Common myeloid progenitor, CD34-positive (primary cell): ENCODE measurements at regions not wholly inside any gene's neighbourhood (a gene's known extent, or its start where the extent isn't known, plus 50 kb on each side); places are given as distances from the start of the nearest gene placed in this dataset.
"Not testable (repeated sequence)": the region's sequence is repeated elsewhere in the genome, so short reads cannot be mapped to it uniquely, and the experiment has no call there.

Experiments
- CTCF ChIA-PET: fragments of 350-600 bp; sonication (Branson Sonifier 250); formaldehyde crosslinking; loops from one replicate; lab custom pipeline; 2021; ENCODE audit warnings: antibody characterized with exemption; lab: Charles Lee
- POLR2A ChIA-PET: fragments of 350-600 bp; sonication (Branson Sonifier 250); formaldehyde crosslinking; loops from one replicate; lab custom pipeline; 2021; ENCODE audit warnings: antibody characterized with exemption; lab: Charles Lee
- DNase-seq, 3 donors: peaks; one replicate each; pipeline versions ENCODE4 v3.0.0 to v3.0.0-alpha.2; 2013
- H3K27ac ChIP-seq, 2 experiments: 1 replicate in 1 of 2; 2 replicates in 1 of 2; pipeline ENCODE4 v1.7.0; 2013; ENCODE audit warnings: inconsistent platforms in 2 of 2, low read length in 2 of 2, mild to moderate bottlenecking in 2 of 2, low read depth in 1 of 2, moderate library complexity in 1 of 2; ENCODE audit not compliant: severe bottlenecking in 2 of 2, insufficient read depth in 1 of 2, poor library complexity in 1 of 2
- H3K27me3 ChIP-seq, 5 experiments: replicated peaks in 2 of 5; 1 replicate in 3 of 5; 2 replicates in 2 of 5; pipeline versions ENCODE4 v1.6.1 to v1.7.0; 2013; ENCODE audit warnings: low read length in 4 of 5, mild to moderate bottlenecking in 2 of 5, moderate library complexity in 2 of 5, inconsistent platforms in 1 of 5; ENCODE audit not compliant: insufficient read depth in 5 of 5, control insufficient read depth in 4 of 5
- H3K36me3 ChIP-seq, 4 experiments: 1 replicate in 2 of 4; 2 replicates in 2 of 4; pipeline versions ENCODE4 v1.6.1 to v1.7.0; 2013; ENCODE audit warnings: low read length in 3 of 4, control low read depth in 1 of 4, mild to moderate bottlenecking in 1 of 4; ENCODE audit not compliant: control insufficient read depth in 4 of 4, insufficient read depth in 4 of 4
- H3K4me1 ChIP-seq, 4 experiments: 1 replicate in 3 of 4; 2 replicates in 1 of 4; pipeline versions ENCODE4 v1.6.1 to v1.7.1; 2013; ENCODE audit warnings: low read length in 3 of 4, mild to moderate bottlenecking in 3 of 4, control low read depth in 1 of 4, inconsistent platforms in 1 of 4, moderate library complexity in 1 of 4; ENCODE audit not compliant: control insufficient read depth in 4 of 4, insufficient read depth in 4 of 4; ENCODE audit errors: control extremely low read depth in 1 of 4
- H3K4me3 ChIP-seq, 7 experiments: 1 replicate in 4 of 7; 2 replicates in 3 of 7; pipeline versions ENCODE4 v1.5.1 to v1.7.0; 2013; ENCODE audit warnings: mild to moderate bottlenecking in 7 of 7, low read length in 6 of 7, moderate library complexity in 6 of 7, inconsistent platforms in 2 of 7, low read depth in 2 of 7, control low read depth in 1 of 7; ENCODE audit not compliant: insufficient read depth in 4 of 7, control insufficient read depth in 1 of 7; ENCODE audit errors: extremely low read depth in 1 of 7
- H3K9me3 ChIP-seq, 5 experiments: 1 replicate in 4 of 5; 2 replicates in 1 of 5; pipeline versions ENCODE4 v1.6.1 to v1.7.1; 2013; ENCODE audit warnings: low read length in 4 of 5, mild to moderate bottlenecking in 2 of 5, inconsistent platforms in 1 of 5, low read depth in 1 of 5, moderate library complexity in 1 of 5; ENCODE audit not compliant: control insufficient read depth in 4 of 5, insufficient read depth in 2 of 5; ENCODE audit errors: control extremely low read depth in 1 of 5
- WGBS: methylation state at CpG from one replicate; pipeline ENCODE4 v1.1.5; 2013; ENCODE audit not compliant: insufficient coverage; 5-methylcytosine and 5-hydroxymethylcytosine counted together

GRCh38 chr11:35046681-35047080, 92.3 kb upstream of the CD44 start:
- CTCF ChIA-PET = interaction anchor here (1.0 to 3.1 kb wide), 10 partner anchors 11 to 97 kb away, joined by 3 to 12 read pairs (median 4); partner anchors contain the start of gene CD44
- Histone ChIP-seq H3K36me3 (no peaks in the 10 kb centered on the region), H3K9me3 (peaks cover 0 to 8% (median 0%) of the 10 kb centered on the region in 5 experiments), H3K4me1 (peaks cover 35 to 84% (median 79%) of the 10 kb centered on the region in 4 experiments), H3K27ac (peak overlapping the region; percentile 4 to 83), H3K27me3 (no peaks in the 10 kb centered on the region), H3K4me3 (peak overlapping the region in 1 of 7 experiments; percentile 30)
- POLR2A ChIA-PET = interaction anchor here (0.6 to 2.7 kb wide), 3 partner anchors 11 to 258 kb away, joined by 3 to 15 read pairs (median 3); no protein-coding TSS in a partner anchor
- 100% methylated on average over 1 of the region's 1 CpG for WGBS
- no peak for DNase-seq

DNA sequence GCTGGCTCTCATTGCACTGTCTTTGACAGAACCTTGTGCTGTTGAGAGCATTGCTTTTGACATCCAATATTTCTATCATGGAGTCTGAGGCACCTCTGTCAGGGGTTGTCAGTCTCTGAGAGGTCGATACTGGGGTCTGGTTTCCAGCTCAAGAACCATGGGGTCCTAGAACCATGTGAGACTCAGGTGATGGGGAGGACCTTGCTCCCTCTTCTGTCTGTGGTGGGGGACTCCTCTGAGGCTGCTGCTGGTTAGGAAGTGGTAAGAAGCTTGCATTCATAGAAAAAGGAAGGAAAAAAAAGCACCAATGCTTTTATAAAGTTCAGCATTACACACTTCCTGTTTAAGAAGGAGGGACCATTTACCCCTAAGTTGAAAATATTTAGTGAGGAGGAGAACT, 91.8 kb upstream of the CD44 start:
- no peaks in the 10 kb centered on the region for H3K36me3 ChIP-seq
- peak overlapping the region in 1 of 7 experiments; percentile 30 for H3K4me3 ChIP-seq
- H3K4me1 ChIP-seq = peaks cover 38 to 83% (median 77%) of the 10 kb centered on the region in 4 experiments
- DNase-seq = peak; percentile 59 to 86 (median 81)
- CTCF ChIA-PET = interaction anchor here (1.0 to 3.1 kb wide), 11 partner anchors 12 to 97 kb away, joined by 3 to 12 read pairs (median 4); partner anchors contain the start of gene CD44
- H3K9me3 ChIP-seq = peaks cover 0 to 8% (median 0%) of the 10 kb centered on the region in 5 experiments
- 100% methylated on average over 1 of the region's 1 CpG for WGBS
- POLR2A ChIA-PET = interaction anchor here (0.6 kb wide), 1 partner anchor 257 kb away, joined by 3 read pairs; no protein-coding TSS in a partner anchor
- H3K27ac ChIP-seq = peak overlapping the region; percentile 4 to 83
- no peaks in the 10 kb centered on the region for H3K27me3 ChIP-seq

DNA sequence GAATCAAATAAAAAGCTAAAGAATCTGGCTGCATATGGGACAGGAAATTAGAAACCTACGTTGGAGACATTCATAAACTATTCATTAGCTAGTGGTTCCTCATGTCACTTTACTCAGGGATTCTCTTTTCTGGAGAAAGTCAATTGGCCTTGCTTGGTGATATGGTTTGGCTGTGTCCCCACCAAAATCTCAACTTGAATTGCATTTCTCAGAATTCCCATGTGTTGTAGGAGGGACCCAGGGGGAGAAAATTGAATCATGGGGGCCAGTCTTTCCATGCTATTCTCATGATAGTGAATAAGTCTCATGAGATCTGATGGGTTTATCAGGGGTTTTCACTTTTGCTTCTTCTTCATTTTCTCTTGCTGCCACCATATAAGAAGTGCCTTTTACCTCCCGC, 91.2 kb upstream of the CD44 start:
- WGBS = 80% methylated on average over 1 of the region's 2 CpGs
- Histone ChIP-seq H3K4me3 (no peak overlapping the region), H3K27me3 (no peaks in the 10 kb centered on the region), H3K36me3 (no peaks in the 10 kb centered on the region), H3K27ac (peak overlapping the region in 1 of 2 experiments; percentile 29), H3K4me1 (peaks cover 38 to 80% (median 73%) of the 10 kb centered on the region in 4 experiments), H3K9me3 (peaks cover 0 to 8% (median 0%) of the 10 kb centered on the region in 5 experiments)
- ChIA-PET POLR2A (no interaction called here), CTCF (interaction anchor here (1.0 to 3.1 kb wide), 10 partner anchors 11 to 96 kb away, joined by 3 to 12 read pairs (median 4); partner anchors contain the start of gene CD44)
- DNase-seq = no peak

DNA sequence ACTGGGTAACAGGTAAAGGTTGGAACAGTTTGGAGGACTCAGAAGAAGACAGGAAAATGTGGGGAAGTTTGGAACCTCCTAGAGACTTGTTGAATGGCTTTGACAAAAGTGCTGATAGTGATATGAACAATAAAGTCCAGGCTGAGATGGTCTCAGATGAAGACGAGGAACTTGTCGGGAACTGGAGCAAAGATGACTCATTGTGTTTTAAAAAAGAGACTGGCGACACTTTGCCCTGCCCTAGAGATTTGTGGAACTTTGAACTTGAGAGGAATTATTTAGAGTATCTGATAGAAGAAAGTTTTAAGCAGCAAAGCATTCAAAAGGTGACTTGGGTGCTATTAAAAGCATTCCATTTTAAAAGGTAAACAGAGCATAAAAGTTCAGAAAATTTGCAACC, 90.6 kb upstream of the CD44 start:
- POLR2A ChIA-PET = not testable (repeated sequence)
- CTCF ChIA-PET = interaction anchor here (1.1 to 3.1 kb wide), 4 partner anchors 11 to 96 kb away, joined by 3 to 12 read pairs (median 4); partner anchors contain the start of gene CD44

GRCh38 chr11:35049859-35050531, 89.0 kb upstream of the CD44 start:
- POLR2A ChIA-PET = interaction anchor here (0.7 kb wide), 1 partner anchor 91 kb away, joined by 3 read pairs; no protein-coding TSS in a partner anchor
- Histone ChIP-seq H3K9me3 (peaks cover 0 to 13% (median 0%) of the 10 kb centered on the region in 5 experiments), H3K27me3 (no peaks in the 10 kb centered on the region), H3K36me3 (no peaks in the 10 kb centered on the region), H3K4me1 (peaks cover 30 to 65% (median 54%) of the 10 kb centered on the region in 4 experiments), H3K4me3 (peak overlapping the region in 4 of 7 experiments; percentile 1 to 27 (median 18)), H3K27ac (peak overlapping the region; percentile 11 to 71)
- WGBS = 74% methylated on average over 4 of the region's 4 CpGs
- peak in 2 of 3 donors; percentile 42 to 60 for DNase-seq
- CTCF ChIA-PET = interaction anchor here (1.3 to 2.4 kb wide), 6 partner anchors 10 to 89 kb away, joined by 3 to 12 read pairs (median 4); partner anchors contain the start of gene CD44

More for the DNA sequence above, 90.6 kb upstream of the CD44 start:
- peak in 2 of 3 donors; percentile 21 to 50 for DNase-seq
- not testable (repeated sequence) for H3K27me3 ChIP-seq, H3K27ac ChIP-seq, H3K36me3 ChIP-seq
- Histone ChIP-seq H3K4me1 (peaks cover 38 to 80% (median 69%) of the 10 kb centered on the region in 4 experiments), H3K4me3 (peak overlapping the region in 1 of 7 experiments; percentile 34), H3K9me3 (peaks cover 0 to 13% (median 0%) of the 10 kb centered on the region in 5 experiments)
- WGBS = 34% methylated on average over 3 of the region's 3 CpGs

DNA sequence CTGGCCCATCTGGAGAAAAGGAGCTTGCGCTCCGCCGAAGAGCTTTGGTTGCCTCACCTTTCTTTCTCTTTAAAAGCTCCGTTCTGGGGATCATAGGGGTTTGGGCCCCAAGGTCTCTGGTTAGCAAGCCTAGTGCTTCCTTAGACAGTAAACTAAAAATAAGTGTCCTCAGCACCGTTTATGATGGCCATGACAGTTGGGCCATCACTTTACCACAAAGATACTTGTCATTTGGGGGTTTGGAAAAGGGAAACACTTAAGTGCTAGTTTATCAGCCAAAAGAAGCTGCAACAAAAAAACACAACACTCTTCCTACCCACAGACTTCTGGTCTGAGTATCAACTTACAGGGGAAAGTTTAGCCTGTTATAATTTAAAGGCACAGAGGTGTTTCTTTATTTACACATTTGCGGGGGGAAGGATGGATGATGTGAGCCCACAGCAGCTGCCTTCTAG, 88.4 kb upstream of the CD44 start:
- ChIA-PET POLR2A (interaction anchor here (0.7 kb wide), 1 partner anchor 91 kb away, joined by 3 read pairs; no protein-coding TSS in a partner anchor), CTCF (interaction anchor here (1.3 to 2.4 kb wide), 6 partner anchors 9 to 89 kb away, joined by 3 to 12 read pairs (median 4); partner anchors contain the start of gene CD44)
- Histone ChIP-seq H3K36me3 (no peaks in the 10 kb centered on the region), H3K9me3 (peaks cover 0 to 17% (median 1%) of the 10 kb centered on the region in 5 experiments), H3K27ac (peak overlapping the region; percentile 11 to 71), H3K4me1 (peaks cover 29 to 60% (median 48%) of the 10 kb centered on the region in 4 experiments), H3K27me3 (no peaks in the 10 kb centered on the region), H3K4me3 (peak overlapping the region in 3 of 7 experiments; percentile 1 to 27 (median 25))
- 57% methylated on average over 5 of the region's 6 CpGs for WGBS
- peak in 2 of 3 donors; percentile 68 to 80 for DNase-seq
